Chondrocyte (in vitro differentiated cells): ENCODE measurements at regions not wholly inside any gene's neighbourhood (a gene's known extent, or its start where the extent isn't known, plus 50 kb on each side); places are given as distances from the start of the nearest gene placed in this dataset.

Experiments used
- DNase-seq: peaks from one replicate; pipeline ENCODE4 v3.0.0; 2021; ENCODE audit warnings: mixed read lengths, low spot score
- H3K27ac Mint-ChIP-seq: one replicate; pipeline ENCODE4 v1.8.0; 2021; ENCODE audit warnings: mild to moderate bottlenecking, moderate library complexity, mixed read lengths; ENCODE audit not compliant: unreplicated experiment
- H3K27me3 Mint-ChIP-seq: 2 replicates; pipeline ENCODE4 v1.8.0; 2021; ENCODE audit warnings: low read depth, mixed read lengths
- H3K36me3 Mint-ChIP-seq: 2 replicates; pipeline ENCODE4 v1.8.0; 2021; ENCODE audit warnings: low read depth, mixed read lengths
- H3K4me1 Mint-ChIP-seq: 2 replicates; pipeline ENCODE4 v1.8.0; 2021; ENCODE audit warnings: low read depth, mild to moderate bottlenecking, mixed read lengths
- H3K4me3 Mint-ChIP-seq: one replicate; pipeline ENCODE4 v1.8.0; 2021; ENCODE audit warnings: mild to moderate bottlenecking, moderate library complexity, mixed read lengths; ENCODE audit not compliant: unreplicated experiment
- H3K9me3 Mint-ChIP-seq: 2 replicates; pipeline ENCODE4 v1.8.0; 2021; ENCODE audit warnings: low read depth, mixed read lengths
- TF ChIP-seq, protein P1 (sequence below): fragments of 200-600 bp; sonication (generic); IDR thresholded peaks from 2 replicates; pipeline ENCODE4 v1.5.0; 2021; ENCODE audit warnings: antibody characterized with exemption, mild to moderate bottlenecking, moderate library complexity

DNA sequence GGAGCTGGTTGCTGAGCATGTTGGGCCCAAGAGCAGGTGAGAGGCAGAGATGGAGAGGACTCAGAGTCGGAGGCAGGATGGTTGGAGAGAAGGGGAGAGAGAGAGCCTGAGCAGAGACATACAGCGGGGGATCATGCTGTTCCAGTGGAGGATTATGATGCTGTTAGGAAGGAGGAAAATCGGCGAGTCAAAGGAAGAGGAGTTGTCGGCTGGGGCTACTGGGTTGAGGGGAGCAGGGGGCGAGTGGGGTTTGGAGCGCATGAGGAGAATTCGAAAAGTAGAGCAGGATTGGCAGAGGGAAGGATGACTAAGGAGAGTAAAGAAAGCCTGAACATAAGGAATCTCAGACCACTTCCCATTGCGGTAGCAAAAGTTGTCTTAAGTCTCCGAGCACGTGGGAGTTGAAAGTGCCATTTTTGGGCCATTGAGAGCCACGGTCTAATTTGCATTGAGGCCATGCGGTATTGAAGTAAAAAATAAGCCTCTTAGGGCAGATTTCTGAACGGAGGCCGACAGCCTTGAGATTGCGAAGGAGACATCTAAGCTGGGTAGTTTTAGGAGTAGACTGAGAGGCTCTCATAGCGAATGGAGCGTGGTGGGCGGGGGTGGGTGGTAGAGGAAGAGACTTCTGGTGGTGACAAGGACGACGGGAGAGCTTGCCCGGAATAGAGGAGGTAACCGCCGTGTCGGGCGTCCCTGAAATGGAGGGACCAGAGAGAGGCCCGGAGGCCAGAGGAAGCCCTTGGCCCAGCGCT lies 140.4 kb upstream of the ETV3 start:
- no peaks in the 10 kb centered on the region for H3K4me1 Mint-ChIP-seq
- no peaks in the 10 kb centered on the region for H3K9me3 Mint-ChIP-seq
- no peaks in the 10 kb centered on the region for H3K36me3 Mint-ChIP-seq
- H3K4me3 Mint-ChIP-seq: no peak overlapping the region
- no peak for DNase-seq
- H3K27me3 Mint-ChIP-seq: peaks cover 13% of the 10 kb centered on the region
- TF ChIP-seq, protein P1, sequence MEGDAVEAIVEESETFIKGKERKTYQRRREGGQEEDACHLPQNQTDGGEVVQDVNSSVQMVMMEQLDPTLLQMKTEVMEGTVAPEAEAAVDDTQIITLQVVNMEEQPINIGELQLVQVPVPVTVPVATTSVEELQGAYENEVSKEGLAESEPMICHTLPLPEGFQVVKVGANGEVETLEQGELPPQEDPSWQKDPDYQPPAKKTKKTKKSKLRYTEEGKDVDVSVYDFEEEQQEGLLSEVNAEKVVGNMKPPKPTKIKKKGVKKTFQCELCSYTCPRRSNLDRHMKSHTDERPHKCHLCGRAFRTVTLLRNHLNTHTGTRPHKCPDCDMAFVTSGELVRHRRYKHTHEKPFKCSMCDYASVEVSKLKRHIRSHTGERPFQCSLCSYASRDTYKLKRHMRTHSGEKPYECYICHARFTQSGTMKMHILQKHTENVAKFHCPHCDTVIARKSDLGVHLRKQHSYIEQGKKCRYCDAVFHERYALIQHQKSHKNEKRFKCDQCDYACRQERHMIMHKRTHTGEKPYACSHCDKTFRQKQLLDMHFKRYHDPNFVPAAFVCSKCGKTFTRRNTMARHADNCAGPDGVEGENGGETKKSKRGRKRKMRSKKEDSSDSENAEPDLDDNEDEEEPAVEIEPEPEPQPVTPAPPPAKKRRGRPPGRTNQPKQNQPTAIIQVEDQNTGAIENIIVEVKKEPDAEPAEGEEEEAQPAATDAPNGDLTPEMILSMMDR: no peak
- H3K27ac Mint-ChIP-seq: no peak overlapping the region

DNA sequence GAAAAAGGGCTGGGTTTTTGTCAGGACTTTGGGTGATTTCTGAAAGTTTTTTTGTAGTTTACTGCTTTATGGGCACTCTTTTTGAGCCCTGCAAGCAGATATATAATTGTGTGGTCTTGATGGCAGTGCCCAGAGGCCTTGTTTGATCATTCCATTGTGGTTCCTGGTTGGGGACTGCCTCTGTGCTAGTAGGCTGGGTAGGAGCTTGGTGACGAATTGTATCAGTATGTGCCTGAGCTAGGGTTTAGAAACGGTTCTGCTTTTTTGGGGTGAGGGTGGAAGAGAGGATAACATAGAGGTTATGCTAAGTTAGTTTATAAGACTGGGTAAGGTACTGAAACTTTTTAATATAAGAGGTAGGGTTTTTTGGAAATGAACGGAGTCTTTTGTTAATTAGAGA lies 139.7 kb upstream of the ETV3 start:
- no peak for DNase-seq
- H3K4me1 Mint-ChIP-seq: no peaks in the 10 kb centered on the region
- H3K36me3 Mint-ChIP-seq: no peaks in the 10 kb centered on the region
- no peak overlapping the region for H3K4me3 Mint-ChIP-seq
- peaks cover 9% of the 10 kb centered on the region for H3K27me3 Mint-ChIP-seq
- H3K9me3 Mint-ChIP-seq: no peaks in the 10 kb centered on the region
- TF ChIP-seq, protein P1: no peak
- no peak overlapping the region for H3K27ac Mint-ChIP-seq

DNA sequence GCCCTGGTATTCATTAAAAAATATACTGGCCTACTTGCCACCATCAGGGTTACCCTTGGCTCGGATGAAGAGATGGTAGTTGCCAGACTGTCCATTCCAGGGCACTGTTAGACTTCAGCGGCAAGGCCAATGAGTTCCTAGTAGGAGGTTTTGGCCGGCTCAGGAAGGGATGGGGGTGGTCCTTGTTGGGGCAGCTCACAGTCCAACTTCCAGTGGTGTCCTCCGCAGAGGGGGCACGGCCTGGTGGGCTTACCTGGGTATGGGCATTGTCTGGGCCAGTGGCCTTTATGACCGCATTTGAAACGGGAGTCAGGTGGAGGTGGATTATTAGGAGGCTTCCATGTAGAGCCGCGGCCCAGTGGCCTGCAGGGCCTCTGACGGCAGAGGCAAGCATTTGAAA lies 139.1 kb upstream of the ETV3 start:
- H3K4me3 Mint-ChIP-seq: no peak overlapping the region

DNA sequence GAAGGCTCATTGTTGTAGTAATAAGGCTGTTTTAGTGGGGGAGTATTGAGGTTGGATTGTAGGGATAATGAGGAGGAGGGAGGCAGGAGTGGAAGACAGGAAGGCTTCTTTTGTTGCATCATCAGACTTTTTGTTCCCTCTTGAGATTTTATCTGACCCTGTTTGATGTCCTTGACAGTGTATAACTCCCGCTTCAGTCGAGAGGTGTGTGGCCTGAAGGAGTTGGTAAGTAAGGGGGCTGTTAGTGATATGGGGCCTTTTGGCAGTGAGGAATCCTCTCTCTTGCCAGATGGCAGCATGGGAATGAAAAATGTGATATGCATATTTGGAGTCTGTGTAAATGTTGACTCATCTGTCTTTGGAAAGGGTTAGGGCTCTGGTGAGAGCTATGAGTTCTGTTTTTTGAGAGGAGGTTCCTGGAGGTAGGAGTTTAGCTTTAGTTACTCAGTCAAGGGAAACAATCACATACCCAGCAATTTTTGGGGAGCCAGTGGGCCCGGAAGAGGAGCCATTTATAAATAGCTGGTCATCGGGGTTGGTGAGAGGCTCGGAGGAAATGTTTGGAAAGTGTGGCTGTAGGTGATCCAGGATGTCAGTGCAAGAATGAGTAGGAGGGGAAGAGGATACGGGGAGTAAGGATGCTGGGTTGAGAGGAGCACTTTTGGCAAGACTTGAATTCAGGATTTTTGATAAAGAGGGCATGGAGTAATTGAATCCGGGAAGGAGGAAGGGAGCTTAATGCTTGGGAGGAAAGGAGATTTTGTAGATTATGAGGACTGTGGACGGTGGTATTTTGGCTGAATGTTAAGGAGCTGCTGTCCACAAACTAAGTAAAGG lies 136.7 kb upstream of the ETV3 start:
- H3K27ac Mint-ChIP-seq: no peak overlapping the region
- no peaks in the 10 kb centered on the region for H3K9me3 Mint-ChIP-seq
- H3K4me1 Mint-ChIP-seq: no peaks in the 10 kb centered on the region
- DNase-seq: no peak
- no peak overlapping the region for H3K4me3 Mint-ChIP-seq
- H3K27me3 Mint-ChIP-seq: peaks cover 6% of the 10 kb centered on the region
- H3K36me3 Mint-ChIP-seq: no peaks in the 10 kb centered on the region
- TF ChIP-seq, protein P1: no peak

More for the DNA sequence above, 139.1 kb upstream of the ETV3 start:
- TF ChIP-seq, protein P1: no peak
- no peak for DNase-seq
- Mint-ChIP-seq H3K9me3 (no peaks in the 10 kb centered on the region), H3K36me3 (no peaks in the 10 kb centered on the region), H3K27ac (no peak overlapping the region), H3K4me1 (no peaks in the 10 kb centered on the region), H3K27me3 (peaks cover 3% of the 10 kb centered on the region)

DNA sequence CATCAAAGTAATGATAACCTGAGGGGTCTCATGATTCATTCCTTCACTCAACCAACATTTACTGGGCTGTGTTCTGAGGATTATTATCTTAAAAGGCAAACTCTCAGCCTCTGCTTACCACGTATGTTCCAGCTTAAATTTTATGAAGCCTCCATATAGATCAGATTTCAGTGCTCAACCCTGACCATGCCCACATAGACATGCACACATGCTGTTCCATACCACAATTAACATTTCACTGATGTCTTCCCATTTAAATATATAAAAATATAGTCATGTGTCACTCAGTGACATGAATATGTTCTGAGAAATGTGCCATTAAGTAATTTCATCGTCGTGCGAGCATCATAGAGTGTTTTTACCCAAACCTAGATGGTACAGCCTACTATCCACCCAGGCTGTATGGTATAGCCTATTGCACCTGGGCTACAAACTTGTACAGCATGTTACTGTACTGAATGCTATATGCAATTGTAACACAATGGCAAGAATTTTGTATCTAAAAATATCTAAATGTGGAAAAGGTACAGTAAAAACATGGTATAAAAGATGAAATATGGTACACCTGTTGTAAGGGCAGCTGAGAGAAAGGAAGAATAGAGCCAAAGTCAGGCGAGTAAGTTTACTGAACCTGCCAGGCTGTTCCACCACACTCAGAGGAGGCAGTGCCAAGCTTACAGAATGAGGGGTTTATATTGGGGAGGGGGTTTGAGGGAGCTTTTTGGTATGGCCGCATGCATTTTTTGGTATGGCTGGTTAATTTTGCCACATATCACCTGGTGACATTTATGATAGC lies 134.7 kb upstream of the ETV3 start:
- Mint-ChIP-seq H3K36me3 (no peaks in the 10 kb centered on the region), H3K27me3 (peaks cover 6% of the 10 kb centered on the region), H3K9me3 (no peaks in the 10 kb centered on the region), H3K4me1 (no peaks in the 10 kb centered on the region), H3K4me3 (no peak overlapping the region), H3K27ac (no peak overlapping the region)
- no peak for DNase-seq
- TF ChIP-seq, protein P1: no peak
